ENCODE measurements at regions not wholly inside any gene's neighbourhood (a gene's known extent, or its start where the extent isn't known, plus 50 kb on each side); places are given as distances from the start of the nearest gene placed in this dataset.
A peak's percentile ranks its signal among the peaks of the same experiment; 100 is the strongest.
"Not testable (repeated sequence)": the region's sequence is repeated elsewhere in the genome, so short reads cannot be mapped to it uniquely, and the experiment has no call there.

- TF ChIP-seq, protein P1, sequence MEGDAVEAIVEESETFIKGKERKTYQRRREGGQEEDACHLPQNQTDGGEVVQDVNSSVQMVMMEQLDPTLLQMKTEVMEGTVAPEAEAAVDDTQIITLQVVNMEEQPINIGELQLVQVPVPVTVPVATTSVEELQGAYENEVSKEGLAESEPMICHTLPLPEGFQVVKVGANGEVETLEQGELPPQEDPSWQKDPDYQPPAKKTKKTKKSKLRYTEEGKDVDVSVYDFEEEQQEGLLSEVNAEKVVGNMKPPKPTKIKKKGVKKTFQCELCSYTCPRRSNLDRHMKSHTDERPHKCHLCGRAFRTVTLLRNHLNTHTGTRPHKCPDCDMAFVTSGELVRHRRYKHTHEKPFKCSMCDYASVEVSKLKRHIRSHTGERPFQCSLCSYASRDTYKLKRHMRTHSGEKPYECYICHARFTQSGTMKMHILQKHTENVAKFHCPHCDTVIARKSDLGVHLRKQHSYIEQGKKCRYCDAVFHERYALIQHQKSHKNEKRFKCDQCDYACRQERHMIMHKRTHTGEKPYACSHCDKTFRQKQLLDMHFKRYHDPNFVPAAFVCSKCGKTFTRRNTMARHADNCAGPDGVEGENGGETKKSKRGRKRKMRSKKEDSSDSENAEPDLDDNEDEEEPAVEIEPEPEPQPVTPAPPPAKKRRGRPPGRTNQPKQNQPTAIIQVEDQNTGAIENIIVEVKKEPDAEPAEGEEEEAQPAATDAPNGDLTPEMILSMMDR (conservative IDR thresholded peaks at IDR 0.05; ENCODE audit: low read depth, low read length) = peak; percentile 36
- peak; percentile 10 for DNase-seq (ENCODE audit: low read depth)
- not testable (repeated sequence) for H3K4me3 ChIP-seq (ENCODE audit: low read depth, low read length)
These were observed 421.0 kb downstream of the RPIA start for GRCh38 chr2:89112434-89112833.

GRCh38 chr2:89113286-89113685 is 421.8 kb downstream of the RPIA start:
- H3K4me3 ChIP-seq (ENCODE audit: low read depth, low read length); DNase-seq (ENCODE audit: low read depth): not testable (repeated sequence)

DNA sequence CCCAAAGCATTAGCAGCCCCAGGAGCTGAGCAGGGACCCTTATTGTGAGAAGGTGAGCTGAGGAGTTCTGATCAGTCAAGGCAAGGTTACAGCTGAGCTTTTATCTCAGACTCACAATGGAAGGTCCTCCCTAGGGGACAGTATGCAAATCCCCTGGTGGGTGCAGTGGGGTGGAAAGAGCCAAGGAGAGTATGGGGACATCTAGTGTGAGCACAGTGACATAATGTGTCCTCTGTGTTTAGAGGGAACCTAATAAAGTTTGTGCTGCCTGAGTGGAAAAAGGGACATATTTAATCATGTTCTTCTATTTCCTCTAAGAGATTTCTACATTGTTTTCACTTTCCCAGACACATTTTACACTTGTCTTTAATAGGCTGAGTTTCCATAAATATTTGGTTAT is 438.0 kb downstream of the RPIA start:
- not testable (repeated sequence) for DNase-seq (ENCODE audit: low read depth); H3K4me3 ChIP-seq (ENCODE audit: low read depth, low read length)

- not testable (repeated sequence) for H3K4me3 ChIP-seq (ENCODE audit: low read depth, low read length); DNase-seq (ENCODE audit: low read depth)
These were observed 439.3 kb downstream of the RPIA start for GRCh38 chr2:89130665-89131308.

DNA sequence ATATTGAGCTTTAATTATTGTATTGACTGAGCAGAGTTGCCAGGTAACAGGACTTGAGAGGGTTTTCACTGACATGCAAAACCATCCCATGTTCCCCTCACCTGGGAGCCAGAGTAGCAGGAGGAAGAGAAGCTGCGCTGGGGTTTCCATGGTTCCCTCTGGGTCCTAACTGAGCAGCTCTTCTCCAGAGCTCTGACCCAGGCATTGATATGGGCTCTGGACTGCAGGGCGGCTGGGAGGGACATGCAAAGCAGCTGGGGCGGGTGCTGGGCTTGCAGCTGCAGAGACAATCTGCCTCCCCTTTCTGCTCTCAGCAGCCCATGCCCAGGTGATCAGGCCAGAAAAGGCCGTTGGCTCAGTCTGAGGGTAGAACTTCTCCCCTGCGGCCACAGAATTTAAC is 451.5 kb downstream of the RPIA start:
- DNase-seq (ENCODE audit: low read depth); H3K4me3 ChIP-seq (ENCODE audit: low read depth, low read length): not testable (repeated sequence)

- not testable (repeated sequence) for H3K4me3 ChIP-seq (ENCODE audit: low read depth, low read length); DNase-seq (ENCODE audit: low read depth)
These were observed 453.9 kb downstream of the RPIA start for GRCh38 chr2:89145342-89145741.

DNA sequence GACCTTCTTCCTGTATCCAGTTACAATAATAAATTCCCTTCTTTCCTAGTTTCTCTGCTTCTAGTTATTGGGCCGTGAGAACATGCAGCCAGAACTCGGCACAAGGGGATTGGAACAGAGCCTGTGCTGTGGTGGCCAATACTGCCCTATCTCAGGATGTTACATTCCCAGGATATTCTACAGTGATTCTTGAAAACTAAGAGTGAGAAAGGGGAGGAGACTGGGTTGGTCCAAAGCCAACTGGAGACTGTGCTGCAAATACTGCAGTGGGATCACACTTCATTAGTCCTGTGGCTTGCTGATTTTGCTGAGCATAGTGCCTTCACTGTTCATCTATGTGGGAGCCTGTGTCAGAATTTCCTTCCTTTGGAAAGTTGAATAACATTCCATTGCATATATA is 456.8 kb downstream of the RPIA start:
- not testable (repeated sequence) for H3K4me3 ChIP-seq (ENCODE audit: low read depth, low read length); DNase-seq (ENCODE audit: low read depth)

DNA sequence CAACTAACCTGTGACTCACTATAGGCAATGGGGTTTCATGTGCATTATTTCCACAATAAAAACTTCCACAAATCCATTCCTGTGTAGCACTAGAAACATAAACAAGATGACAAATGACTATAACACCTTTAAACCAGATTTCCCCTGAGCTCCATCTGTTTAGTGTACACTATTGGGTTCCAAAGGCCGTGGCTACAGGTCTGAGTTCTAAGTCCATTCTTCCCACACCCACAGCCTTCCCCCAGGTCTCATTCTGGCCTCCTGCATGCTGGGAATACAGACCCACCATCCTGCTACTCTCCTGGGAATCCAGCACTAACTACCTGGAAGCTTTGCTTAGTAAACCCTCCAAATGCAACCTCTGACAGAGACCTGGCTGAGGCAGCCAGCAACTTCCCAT is 460.2 kb downstream of the RPIA start:
- DNase-seq (ENCODE audit: low read depth); H3K4me3 ChIP-seq (ENCODE audit: low read depth, low read length): not testable (repeated sequence)

GRCh38 chr2:89152501-89152900 is 461.0 kb downstream of the RPIA start:
- DNase-seq (ENCODE audit: low read depth) = not testable (repeated sequence)

DNA sequence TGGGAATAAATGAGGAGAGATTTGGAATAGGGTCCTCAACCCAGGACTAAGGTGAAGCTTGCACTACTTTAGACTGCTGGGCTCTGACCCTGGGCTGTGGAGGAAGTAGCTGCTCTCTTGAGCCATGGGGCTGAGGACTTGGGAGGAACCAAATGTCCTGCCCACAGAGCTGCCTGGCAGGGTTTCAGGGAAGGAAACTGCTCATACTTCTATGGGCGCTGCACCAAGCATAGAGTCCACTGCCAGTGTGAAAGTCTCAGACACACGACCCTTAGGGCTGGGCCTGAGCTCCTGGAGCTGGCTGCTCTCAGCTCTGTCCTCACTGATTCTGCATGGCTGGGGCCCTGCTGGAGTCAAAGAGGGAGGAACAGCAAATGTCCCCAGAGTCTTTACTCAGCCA is 461.7 kb downstream of the RPIA start:
- H3K4me3 ChIP-seq (ENCODE audit: low read depth, low read length); DNase-seq (ENCODE audit: low read depth): not testable (repeated sequence)

More at GRCh38 chr2:89152501-89152900, 461.0 kb downstream of the RPIA start:
- H3K4me3 ChIP-seq (ENCODE audit: low read depth, low read length) = not testable (repeated sequence)

- TF ChIP-seq, protein P1 (conservative IDR thresholded peaks at IDR 0.05; ENCODE audit: low read depth, low read length) = peak; percentile 9
- not testable (repeated sequence) for DNase-seq (ENCODE audit: low read depth)
These were observed 462.8 kb downstream of the RPIA start for GRCh38 chr2:89154247-89154682.

DNA sequence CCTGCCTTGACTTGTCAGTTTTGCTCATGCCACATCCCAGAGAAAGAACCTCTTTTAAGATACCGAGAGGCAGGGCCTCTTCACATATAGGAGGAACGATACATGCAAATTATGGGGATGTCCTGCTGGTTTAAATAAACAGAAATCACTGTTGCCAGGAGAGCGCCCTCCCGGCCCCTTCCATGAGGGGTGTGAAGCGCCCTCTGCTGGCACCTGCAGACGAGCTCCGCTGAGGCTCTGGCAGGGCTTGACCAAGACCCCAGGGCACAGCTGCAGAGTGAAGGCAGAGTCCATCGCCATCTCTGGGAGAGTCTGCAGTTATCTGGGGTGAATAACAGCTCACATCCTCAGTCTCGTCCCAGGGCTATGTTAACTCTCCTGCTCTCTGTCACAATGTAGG is 468.8 kb downstream of the RPIA start:
- H3K4me3 ChIP-seq (ENCODE audit: low read depth, low read length); DNase-seq (ENCODE audit: low read depth): not testable (repeated sequence)
- TF ChIP-seq, protein P1 (conservative IDR thresholded peaks at IDR 0.05; ENCODE audit: low read depth, low read length) = peak; percentile 14

More at GRCh38 chr2:89154247-89154682, 462.8 kb downstream of the RPIA start:
- not testable (repeated sequence) for H3K4me3 ChIP-seq (ENCODE audit: low read depth, low read length)

- H3K4me3 ChIP-seq (ENCODE audit: low read depth, low read length); DNase-seq (ENCODE audit: low read depth): not testable (repeated sequence)
These were observed 470.2 kb downstream of the RPIA start for GRCh38 chr2:89161626-89162025.

DNA sequence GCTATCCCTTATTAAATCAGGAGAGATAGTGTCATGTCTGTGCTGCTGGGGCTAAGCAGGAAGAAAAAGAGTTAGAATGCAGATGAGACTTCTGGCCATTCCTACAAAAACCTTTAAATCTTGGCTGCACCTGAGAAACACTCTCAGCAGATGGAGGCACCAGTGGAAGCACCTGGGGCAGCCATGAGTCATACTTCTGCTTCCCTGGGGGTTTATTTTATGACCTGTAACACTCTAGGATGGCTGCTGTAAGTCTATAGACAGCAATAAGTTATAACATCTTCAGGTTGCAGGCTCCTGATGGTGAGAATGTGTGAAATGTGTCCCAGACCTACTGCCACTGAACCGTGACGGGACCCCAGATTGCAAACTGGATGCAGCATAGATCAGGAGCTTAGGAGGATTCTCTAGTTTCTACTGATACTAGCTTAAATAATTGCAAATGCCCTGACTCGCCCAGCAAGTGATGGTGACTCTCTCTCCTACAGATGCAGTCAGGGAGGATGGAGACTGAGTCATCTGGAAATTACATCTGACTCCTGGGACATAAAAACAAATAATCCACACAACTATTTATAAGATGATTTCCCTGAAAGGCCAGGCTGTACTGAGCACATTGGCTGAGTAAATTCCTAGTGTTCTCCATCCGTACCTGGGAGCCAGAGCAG is 479.2 kb downstream of the RPIA start:
- not testable (repeated sequence) for H3K4me3 ChIP-seq (ENCODE audit: low read depth, low read length); DNase-seq (ENCODE audit: low read depth)

DNA sequence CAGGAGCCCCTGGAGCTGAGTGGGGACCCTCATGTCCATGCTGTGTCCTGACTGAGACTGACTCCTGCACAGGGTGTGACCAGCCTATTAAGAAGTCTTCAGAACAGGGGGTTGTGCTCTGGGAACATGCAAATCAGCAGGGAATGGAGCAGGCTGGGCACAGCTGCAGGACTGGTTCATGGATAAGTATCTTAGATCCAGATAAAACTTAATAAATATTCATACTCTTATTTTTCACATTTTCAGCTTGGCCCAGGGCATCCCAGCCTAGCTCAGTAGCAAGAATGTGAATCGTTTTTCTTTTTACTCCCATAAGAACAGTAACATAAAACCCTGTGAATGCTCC is 479.7 kb downstream of the RPIA start:
- not testable (repeated sequence) for DNase-seq (ENCODE audit: low read depth); H3K4me3 ChIP-seq (ENCODE audit: low read depth, low read length)

DNA sequence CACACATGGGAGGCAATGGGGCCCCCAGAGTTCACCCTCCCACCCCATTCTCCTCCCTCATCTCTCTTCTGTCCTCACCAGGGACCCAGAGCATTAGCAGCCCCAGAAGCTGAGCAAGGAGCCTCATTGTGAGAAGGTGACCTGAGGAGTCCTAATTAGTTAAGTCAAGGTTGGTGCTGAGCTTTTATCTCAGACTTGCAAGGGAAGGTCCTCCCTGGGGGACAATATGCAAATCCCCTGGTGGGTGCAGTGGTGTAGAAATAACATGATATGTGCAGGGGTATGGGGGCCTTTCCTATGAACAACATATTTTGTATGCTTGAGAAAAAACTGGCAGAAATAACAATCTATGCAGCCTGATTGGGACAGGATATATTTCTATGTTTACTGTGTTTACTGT is 485.5 kb downstream of the RPIA start:
- not testable (repeated sequence) for H3K4me3 ChIP-seq (ENCODE audit: low read depth, low read length); DNase-seq (ENCODE audit: low read depth)

Data from choroid plexus epithelial cell (primary cell).